ENCODE measurements at regions not wholly inside any gene's neighbourhood (a gene's known extent, or its start where the extent isn't known, plus 50 kb on each side); places are given as distances from the start of the nearest gene placed in this dataset.

GRCh38 chr14:101191721-101192660 is 288.5 kb upstream of the RTL1 start:
- CTCF ChIA-PET, result no interaction called here
- Histone ChIP-seq H3K27me3 (ENCODE audit: control insufficient read depth, insufficient read depth, low read length) (peaks cover 45% of the 10 kb centered on the region), H3K27ac (ENCODE audit: insufficient read depth, low read length) (no peak overlapping the region), H3K9me1 (ENCODE audit: insufficient read depth, low read length) (no peaks in the 10 kb centered on the region), H3K4me3 (ENCODE audit: insufficient read depth, low read depth, low read length) (no peak overlapping the region), H3K18ac (ENCODE audit: low read depth, low read length) (no peak overlapping the region), H3K23ac (ENCODE audit: low read depth, low read length) (no peak overlapping the region), H3K4me2 (ENCODE audit: low read depth, low read length) (no peak overlapping the region), H4K8ac (ENCODE audit: low read depth in 2 of 2, low read length in 2 of 2) (no peak overlapping the region), H3K4me1 (ENCODE audit: control insufficient read depth, insufficient read depth, low read length) (no peaks in the 10 kb centered on the region), H3K9me3 (ENCODE audit: control insufficient read depth, insufficient read depth, low read length) (no peaks in the 10 kb centered on the region), H2BK20ac (ENCODE audit: low read depth, low read length) (no peak overlapping the region), H4K91ac (ENCODE audit: insufficient read depth, low read depth, low read length) (no peak overlapping the region), H3K36me3 (ENCODE audit: control insufficient read depth, insufficient read depth, low read length) (no peaks in the 10 kb centered on the region), H2AK5ac (ENCODE audit: low read depth, low read length) (no peak overlapping the region), H2AK9ac (replicated peaks; ENCODE audit: low read depth, low read length, poor library complexity) (no peak overlapping the region), H2BK15ac (ENCODE audit: low read depth, low read length) (no peak overlapping the region), H3K79me1 (ENCODE audit: low read depth in 1 of 2, low read length in 2 of 2) (no peaks in the 10 kb centered on the region), H2AFZ (replicated peaks; ENCODE audit: low read length, poor library complexity) (no peak overlapping the region), H2BK120ac (ENCODE audit: low read depth, low read length) (no peak overlapping the region), H4K20me1 (ENCODE audit: insufficient read depth, low read length) (no peaks in the 10 kb centered on the region; the same call in 1 of the 2 replicates), H3K9ac (ENCODE audit: low read depth, low read length) (no peak overlapping the region), H3K14ac (replicated peaks; ENCODE audit: low read depth, low read length) (no peak overlapping the region), H2BK5ac (ENCODE audit: low read depth, low read length, poor library complexity, severe bottlenecking) (no peak overlapping the region), H3K56ac (ENCODE audit: extremely low read depth, insufficient read depth, low read length) (no peak overlapping the region), H3K4ac (ENCODE audit: low read depth, low read length) (no peak overlapping the region), H4K5ac (ENCODE audit: low read depth, low read length) (no peak overlapping the region)
- intact Hi-C loops (cut with micrococcal nuclease) (no loop called here), in situ Hi-C loops (cut with MboI; ENCODE audit: low sequenced_read_pairs) (no loop called here), dilution Hi-C loops (cut with HindIII; ENCODE audit: low sequenced_read_pairs, unreplicated experiment) (no loop called here)
- POLR2A ChIA-PET (ENCODE audit: unreplicated experiment), result no interaction called here
- ATAC-seq (ENCODE audit: low read depth) (no peak), DNase-seq (no peak)
- WGBS, 2 experiments (ENCODE audit: extremely low coverage in 2 of 2, insufficient read length in 1 of 2), result 73% methylated on average over 3 of the region's 15 CpGs; no CpG with 5 or more reads in 1 of the 2 experiments
- BruUV-seq (replicated peaks), result no TSS peak
- TF ChIP-seq RAD21 (IDR thresholded peaks at IDR 0.05; ENCODE audit: low read length), result no peak
- TF ChIP-seq MAFK (IDR thresholded peaks at IDR 0.05; ENCODE audit: low read depth, low read length), result no peak
- TF ChIP-seq, protein P1, sequence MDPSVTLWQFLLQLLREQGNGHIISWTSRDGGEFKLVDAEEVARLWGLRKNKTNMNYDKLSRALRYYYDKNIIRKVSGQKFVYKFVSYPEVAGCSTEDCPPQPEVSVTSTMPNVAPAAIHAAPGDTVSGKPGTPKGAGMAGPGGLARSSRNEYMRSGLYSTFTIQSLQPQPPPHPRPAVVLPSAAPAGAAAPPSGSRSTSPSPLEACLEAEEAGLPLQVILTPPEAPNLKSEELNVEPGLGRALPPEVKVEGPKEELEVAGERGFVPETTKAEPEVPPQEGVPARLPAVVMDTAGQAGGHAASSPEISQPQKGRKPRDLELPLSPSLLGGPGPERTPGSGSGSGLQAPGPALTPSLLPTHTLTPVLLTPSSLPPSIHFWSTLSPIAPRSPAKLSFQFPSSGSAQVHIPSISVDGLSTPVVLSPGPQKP (IDR thresholded peaks at IDR 0.05; ENCODE audit: borderline replicate concordance, low read depth, low read length), result no peak
- TF ChIP-seq RCOR1 (IDR thresholded peaks at IDR 0.05; ENCODE audit: insufficient replicate concordance, low read length), result no peak
- TF ChIP-seq, protein P2, sequence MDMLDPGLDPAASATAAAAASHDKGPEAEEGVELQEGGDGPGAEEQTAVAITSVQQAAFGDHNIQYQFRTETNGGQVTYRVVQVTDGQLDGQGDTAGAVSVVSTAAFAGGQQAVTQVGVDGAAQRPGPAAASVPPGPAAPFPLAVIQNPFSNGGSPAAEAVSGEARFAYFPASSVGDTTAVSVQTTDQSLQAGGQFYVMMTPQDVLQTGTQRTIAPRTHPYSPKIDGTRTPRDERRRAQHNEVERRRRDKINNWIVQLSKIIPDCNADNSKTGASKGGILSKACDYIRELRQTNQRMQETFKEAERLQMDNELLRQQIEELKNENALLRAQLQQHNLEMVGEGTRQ (IDR thresholded peaks at IDR 0.05; ENCODE audit: low read depth, low read length), result no peak
- TF ChIP-seq RFX5 (IDR thresholded peaks at IDR 0.05; ENCODE audit: low read depth, low read length), result no peak
- no peak for TF ChIP-seq CTCF (conservative IDR thresholded peaks at IDR 0.05; ENCODE audit: low read depth, low read length)
- TF ChIP-seq CHD1 (IDR thresholded peaks at IDR 0.05; ENCODE audit: low read depth, low read length), result no peak
- TF ChIP-seq FOS (IDR thresholded peaks at IDR 0.05; ENCODE audit: low read depth, low read length), result no peak
- TF ChIP-seq SMC3 (IDR thresholded peaks at IDR 0.05; ENCODE audit: low read depth, low read length), result no peak
- TF ChIP-seq MXI1 (IDR thresholded peaks at IDR 0.05; ENCODE audit: borderline replicate concordance, low read depth, low read length), result no peak
- no peak for TF ChIP-seq NFE2L2 (IDR thresholded peaks at IDR 0.05; ENCODE audit: low read depth, low read length)
- no peak for TF ChIP-seq CEBPB (IDR thresholded peaks at IDR 0.05; ENCODE audit: low read depth, low read length)
- no peak for TF ChIP-seq BHLHE40 (IDR thresholded peaks at IDR 0.05; ENCODE audit: low read depth, low read length)
- no peak for TF ChIP-seq POLR2A (IDR thresholded peaks at IDR 0.05; ENCODE audit: low read depth, low read length)
